ENCODE measurements at regions not wholly inside any gene's neighbourhood (a gene's known extent, or its start where the extent isn't known, plus 50 kb on each side); places are given as distances from the start of the nearest gene placed in this dataset.

- Mint-ChIP-seq H3K9me3 (ENCODE audit: unreplicated experiment) (no peaks in the 10 kb centered on the region), H3K27me3 (ENCODE audit: unreplicated experiment) (peaks cover 3% of the 10 kb centered on the region), H3K36me3 (ENCODE audit: low read depth, unreplicated experiment) (no peaks in the 10 kb centered on the region), H3K4me3 (ENCODE audit: unreplicated experiment) (no peak overlapping the region), H3K27ac (ENCODE audit: unreplicated experiment) (no peak overlapping the region), H3K4me1 (ENCODE audit: unreplicated experiment) (no peaks in the 10 kb centered on the region)
- DNase-seq (ENCODE audit: low spot score), result no peak
- TF ChIP-seq, protein P1, sequence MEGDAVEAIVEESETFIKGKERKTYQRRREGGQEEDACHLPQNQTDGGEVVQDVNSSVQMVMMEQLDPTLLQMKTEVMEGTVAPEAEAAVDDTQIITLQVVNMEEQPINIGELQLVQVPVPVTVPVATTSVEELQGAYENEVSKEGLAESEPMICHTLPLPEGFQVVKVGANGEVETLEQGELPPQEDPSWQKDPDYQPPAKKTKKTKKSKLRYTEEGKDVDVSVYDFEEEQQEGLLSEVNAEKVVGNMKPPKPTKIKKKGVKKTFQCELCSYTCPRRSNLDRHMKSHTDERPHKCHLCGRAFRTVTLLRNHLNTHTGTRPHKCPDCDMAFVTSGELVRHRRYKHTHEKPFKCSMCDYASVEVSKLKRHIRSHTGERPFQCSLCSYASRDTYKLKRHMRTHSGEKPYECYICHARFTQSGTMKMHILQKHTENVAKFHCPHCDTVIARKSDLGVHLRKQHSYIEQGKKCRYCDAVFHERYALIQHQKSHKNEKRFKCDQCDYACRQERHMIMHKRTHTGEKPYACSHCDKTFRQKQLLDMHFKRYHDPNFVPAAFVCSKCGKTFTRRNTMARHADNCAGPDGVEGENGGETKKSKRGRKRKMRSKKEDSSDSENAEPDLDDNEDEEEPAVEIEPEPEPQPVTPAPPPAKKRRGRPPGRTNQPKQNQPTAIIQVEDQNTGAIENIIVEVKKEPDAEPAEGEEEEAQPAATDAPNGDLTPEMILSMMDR (IDR thresholded peaks at IDR 0.05; ENCODE audit: unreplicated experiment), result no peak
Measured at GRCh38 chr11:115624065-115624464, 119.8 kb upstream of the CADM1 start.

DNA sequence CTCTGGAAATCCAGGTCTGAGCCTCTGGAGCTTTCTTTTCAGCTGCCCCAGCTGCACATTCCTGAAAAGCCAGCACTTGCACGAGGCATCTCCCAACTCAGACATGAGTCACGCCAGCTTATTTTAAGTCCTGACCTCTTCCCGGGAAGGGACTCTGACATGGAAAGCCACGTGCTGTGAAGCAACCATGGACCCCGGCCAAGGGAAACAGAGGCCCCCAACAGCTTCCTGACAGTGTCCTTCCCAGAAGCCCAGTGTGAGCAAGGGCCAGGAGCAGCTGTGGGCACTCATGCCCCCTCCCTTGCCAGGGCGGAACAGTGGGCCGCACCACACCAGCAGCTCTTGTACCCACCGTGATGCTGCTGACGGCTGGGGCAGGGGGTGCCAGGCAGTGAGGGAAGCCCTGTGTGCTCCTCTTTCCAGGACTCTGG lies 118.8 kb upstream of the CADM1 start:
- Mint-ChIP-seq H3K4me1 (ENCODE audit: unreplicated experiment) (peaks cover 2% of the 10 kb centered on the region), H3K27ac (ENCODE audit: unreplicated experiment) (no peak overlapping the region)
- no peak for DNase-seq (ENCODE audit: low spot score)

DNA sequence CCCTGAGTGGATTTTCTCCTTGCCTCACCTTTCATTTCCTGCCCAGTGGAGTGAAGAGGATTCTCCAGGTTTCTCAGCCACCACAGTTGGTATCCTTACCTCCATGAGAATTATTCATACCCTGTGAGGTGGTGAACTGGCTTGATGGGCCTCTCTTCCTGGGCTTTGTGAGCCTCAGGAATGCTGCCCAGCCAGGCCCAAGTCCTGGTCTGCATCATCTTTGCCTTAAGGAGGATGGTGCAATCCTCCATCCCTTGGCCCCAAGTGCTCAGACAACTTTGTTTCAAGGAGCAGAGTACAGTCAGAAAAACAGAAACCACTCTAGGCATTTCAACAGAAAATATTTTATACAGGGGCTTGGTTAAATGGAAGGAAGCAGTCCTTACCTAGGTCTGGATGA lies 114.2 kb upstream of the CADM1 start:
- H3K27me3 Mint-ChIP-seq (ENCODE audit: unreplicated experiment), result no peaks in the 10 kb centered on the region
- TF ChIP-seq, protein P1 (IDR thresholded peaks at IDR 0.05; ENCODE audit: unreplicated experiment), result no peak
- no peaks in the 10 kb centered on the region for H3K9me3 Mint-ChIP-seq (ENCODE audit: unreplicated experiment)
- H3K36me3 Mint-ChIP-seq (ENCODE audit: low read depth, unreplicated experiment), result no peaks in the 10 kb centered on the region
- no peak overlapping the region for H3K27ac Mint-ChIP-seq (ENCODE audit: unreplicated experiment)
- peaks cover 10% of the 10 kb centered on the region for H3K4me1 Mint-ChIP-seq (ENCODE audit: unreplicated experiment)
- H3K4me3 Mint-ChIP-seq (ENCODE audit: unreplicated experiment), result no peak overlapping the region
- no peak for DNase-seq (ENCODE audit: low spot score)

More for the DNA sequence above, 118.8 kb upstream of the CADM1 start:
- peaks cover 3% of the 10 kb centered on the region for H3K27me3 Mint-ChIP-seq (ENCODE audit: unreplicated experiment)
- TF ChIP-seq, protein P1 (IDR thresholded peaks at IDR 0.05; ENCODE audit: unreplicated experiment), result no peak
- H3K36me3 Mint-ChIP-seq (ENCODE audit: low read depth, unreplicated experiment), result no peaks in the 10 kb centered on the region
- no peak overlapping the region for H3K4me3 Mint-ChIP-seq (ENCODE audit: unreplicated experiment)
- H3K9me3 Mint-ChIP-seq (ENCODE audit: unreplicated experiment), result no peaks in the 10 kb centered on the region

- H3K9me3 Mint-ChIP-seq (ENCODE audit: unreplicated experiment), result no peaks in the 10 kb centered on the region
- H3K27ac Mint-ChIP-seq (ENCODE audit: unreplicated experiment), result no peak overlapping the region
- H3K4me1 Mint-ChIP-seq (ENCODE audit: unreplicated experiment), result peaks cover 10% of the 10 kb centered on the region
- no peak overlapping the region for H3K4me3 Mint-ChIP-seq (ENCODE audit: unreplicated experiment)
- DNase-seq (ENCODE audit: low spot score), result no peak
- no peaks in the 10 kb centered on the region for H3K27me3 Mint-ChIP-seq (ENCODE audit: unreplicated experiment)
- TF ChIP-seq, protein P1 (IDR thresholded peaks at IDR 0.05; ENCODE audit: unreplicated experiment), result no peak
- H3K36me3 Mint-ChIP-seq (ENCODE audit: low read depth, unreplicated experiment), result no peaks in the 10 kb centered on the region
Measured at GRCh38 chr11:115617767-115618166, 113.6 kb upstream of the CADM1 start.

- no peak overlapping the region for H3K27ac Mint-ChIP-seq (ENCODE audit: unreplicated experiment)
- no peaks in the 10 kb centered on the region for H3K27me3 Mint-ChIP-seq (ENCODE audit: unreplicated experiment)
- no peaks in the 10 kb centered on the region for H3K36me3 Mint-ChIP-seq (ENCODE audit: low read depth, unreplicated experiment)
- H3K4me1 Mint-ChIP-seq (ENCODE audit: unreplicated experiment), result peaks cover 10% of the 10 kb centered on the region
- H3K9me3 Mint-ChIP-seq (ENCODE audit: unreplicated experiment), result no peaks in the 10 kb centered on the region
- no peak for DNase-seq (ENCODE audit: low spot score)
- H3K4me3 Mint-ChIP-seq (ENCODE audit: unreplicated experiment), result no peak overlapping the region
- TF ChIP-seq, protein P1 (IDR thresholded peaks at IDR 0.05; ENCODE audit: unreplicated experiment), result no peak
Measured at GRCh38 chr11:115616971-115617370, 112.8 kb upstream of the CADM1 start.

All from endothelial cell (in vitro differentiated cells).